IMR-90 (cell line): ENCODE measurements at regions not wholly inside any gene's neighbourhood (a gene's known extent, or its start where the extent isn't known, plus 50 kb on each side); places are given as distances from the start of the nearest gene placed in this dataset.

Source experiments
- ATAC-seq: fragments of 200-7000 bp; cut with Tn5 transposase; 2 replicates; pipeline ENCODE4 v1.9.1; 2020; ENCODE audit warnings: low read depth, mild to moderate bottlenecking, moderate library complexity
- BruUV-seq: library from RNA; stranded (reverse); fragments of 400-500 nt; replicated peaks from 2 replicates; lab custom pipeline; 2021; lab: Mats Ljungman, UMichigan
- CTCF ChIA-PET: fragments of 300-600 bp; formaldehyde crosslinking; extraction: SDS; loops from one replicate; lab custom pipeline; 2021; ENCODE audit warnings: antibody characterized with exemption; lab: Yijun Ruan, JAX
- POLR2A ChIA-PET: fragments of 300-600 bp; sonication (Branson Sonifier 250); formaldehyde crosslinking; loops from one replicate; lab custom pipeline; 2022; ENCODE audit warnings: antibody characterized with exemption; ENCODE audit not compliant: unreplicated experiment; lab: Charles Lee
- DNase-seq: peaks from one replicate; pipeline ENCODE4 v3.0.0; 2013
- H2AFZ ChIP-seq: replicated peaks from 2 replicates; pipeline ENCODE3; 2013; ENCODE audit warnings: low read length, mild to moderate bottlenecking; ENCODE audit not compliant: poor library complexity
- H2AK5ac ChIP-seq: 2 replicates; pipeline ENCODE4 v1.6.1; 2013; ENCODE audit warnings: low read depth, low read length, inconsistent platforms
- H2AK9ac ChIP-seq: replicated peaks from 2 replicates; pipeline ENCODE3; 2013; ENCODE audit warnings: mild to moderate bottlenecking, low read depth, low read length, moderate library complexity; ENCODE audit not compliant: poor library complexity
- H2BK120ac ChIP-seq: 2 replicates; pipeline ENCODE4 v1.6.1; 2013; ENCODE audit warnings: low read depth, low read length, inconsistent platforms
- H2BK15ac ChIP-seq: 3 replicates; pipeline ENCODE4 v1.6.1; 2013; ENCODE audit warnings: low read depth, low read length, inconsistent platforms
- H2BK20ac ChIP-seq: 2 replicates; pipeline ENCODE4 v1.6.1; 2013; ENCODE audit warnings: low read depth, mild to moderate bottlenecking, inconsistent platforms, low read length, moderate library complexity
- H2BK5ac ChIP-seq: 2 replicates; pipeline ENCODE4 v1.6.1; 2013; ENCODE audit warnings: mild to moderate bottlenecking, low read depth, low read length, inconsistent platforms; ENCODE audit not compliant: poor library complexity, severe bottlenecking
- H3K14ac ChIP-seq: replicated peaks from 2 replicates; pipeline ENCODE4 v1.6.1; 2013; ENCODE audit warnings: low read depth, low read length, inconsistent platforms
- H3K18ac ChIP-seq: 2 replicates; pipeline ENCODE4 v1.6.1; 2013; ENCODE audit warnings: low read depth, low read length, control low read depth
- H3K23ac ChIP-seq: 2 replicates; pipeline ENCODE4 v1.6.1; 2013; ENCODE audit warnings: low read depth, low read length, inconsistent platforms
- H3K27ac ChIP-seq: 2 replicates; pipeline ENCODE4 v1.5.1; 2013; ENCODE audit warnings: mild to moderate bottlenecking, control low read depth, low read length; ENCODE audit not compliant: insufficient read depth
- H3K27me3 ChIP-seq: 2 replicates; pipeline ENCODE4 v1.6.1; 2013; ENCODE audit warnings: low read length; ENCODE audit not compliant: control insufficient read depth, insufficient read depth
- H3K36me3 ChIP-seq: 2 replicates; pipeline ENCODE4 v1.6.1; 2013; ENCODE audit warnings: low read length, mixed read lengths; ENCODE audit not compliant: control insufficient read depth, insufficient read depth
- H3K4ac ChIP-seq: 2 replicates; pipeline ENCODE4 v1.6.1; 2013; ENCODE audit warnings: low read depth, low read length, inconsistent platforms
- H3K4me1 ChIP-seq: 2 replicates; pipeline ENCODE4 v1.6.1; 2013; ENCODE audit warnings: low read length, mixed read lengths; ENCODE audit not compliant: control insufficient read depth, insufficient read depth
- H3K4me2 ChIP-seq: 2 replicates; pipeline ENCODE4 v1.6.1; 2013; ENCODE audit warnings: low read depth, mild to moderate bottlenecking, control low read depth, low read length, moderate library complexity
- H3K4me3 ChIP-seq: 2 replicates; pipeline ENCODE4 v1.5.1; 2013; ENCODE audit warnings: low read depth, mild to moderate bottlenecking, control low read depth, low read length, moderate library complexity; ENCODE audit not compliant: insufficient read depth
- H3K56ac ChIP-seq: 2 replicates; pipeline ENCODE4 v1.6.1; 2013; ENCODE audit warnings: low read length, inconsistent platforms; ENCODE audit not compliant: insufficient read depth; ENCODE audit errors: extremely low read depth
- H3K79me1 ChIP-seq, 2 experiments: 2 replicates each; pipeline ENCODE4 v1.6.1; 2013; ENCODE audit warnings: low read length in 2 of 2, inconsistent platforms in 1 of 2, low read depth in 1 of 2
- H3K9ac ChIP-seq: 2 replicates; pipeline ENCODE4 v1.6.1; 2013; ENCODE audit warnings: low read depth, low read length, control low read depth
- H3K9me1 ChIP-seq: 2 replicates; pipeline ENCODE4 v1.6.1; 2013; ENCODE audit warnings: low read length, inconsistent platforms; ENCODE audit not compliant: insufficient read depth
- H3K9me3 ChIP-seq: 2 replicates; pipeline ENCODE4 v1.6.1; 2013; ENCODE audit warnings: low read length; ENCODE audit not compliant: control insufficient read depth, insufficient read depth
- H4K20me1 ChIP-seq: 2 replicates; pipeline ENCODE4 v1.6.1; 2013; ENCODE audit warnings: low read length, inconsistent platforms; ENCODE audit not compliant: insufficient read depth
- H4K5ac ChIP-seq: 2 replicates; pipeline ENCODE4 v1.6.1; 2013; ENCODE audit warnings: mild to moderate bottlenecking, low read depth, low read length, control low read depth
- H4K8ac ChIP-seq, 2 experiments: 2 replicates each; pipeline ENCODE4 v1.6.1; 2013; ENCODE audit warnings: low read depth in 2 of 2, low read length in 2 of 2, control low read depth in 1 of 2, inconsistent platforms in 1 of 2
- H4K91ac ChIP-seq: 2 replicates; pipeline ENCODE4 v1.6.1; 2013; ENCODE audit warnings: low read depth, low read length, inconsistent platforms; ENCODE audit not compliant: insufficient read depth
- BHLHE40 ChIP-seq: fragments of 150-350 bp; IDR thresholded peaks from 2 replicates; pipeline ENCODE4 v1.6.1; 2016; ENCODE audit warnings: mild to moderate bottlenecking, low read depth, low read length
- CEBPB ChIP-seq: IDR thresholded peaks from 2 replicates; pipeline ENCODE4 v1.6.1; 2012; ENCODE audit warnings: low read depth, low read length, improper control_type of control experiment
- CHD1 ChIP-seq: IDR thresholded peaks from 2 replicates; pipeline ENCODE4 v1.6.1; 2012; ENCODE audit warnings: low read depth, low read length, improper control_type of control experiment
- RCOR1 ChIP-seq: IDR thresholded peaks from 2 replicates; pipeline ENCODE4 v1.6.1; 2012; ENCODE audit warnings: mild to moderate bottlenecking, low read length, improper control_type of control experiment; ENCODE audit not compliant: insufficient replicate concordance
- SMC3 ChIP-seq: fragments of 150-350 bp; IDR thresholded peaks from 2 replicates; pipeline ENCODE4 v1.6.1; 2016; ENCODE audit warnings: low read depth, mild to moderate bottlenecking, antibody characterized with exemption, low read length, moderate library complexity
- WGBS, 2 experiments: methylation state at CpG; one replicate each; pipeline versions ENCODE4 v1.1.5 to v1.1.7; 2013; ENCODE audit warnings: missing lambda C conversion rate in 2 of 2; ENCODE audit not compliant: insufficient read length in 1 of 2; ENCODE audit errors: extremely low coverage in 2 of 2; 5-methylcytosine and 5-hydroxymethylcytosine counted together
- dilution Hi-C: fragments of 300-500 bp; cut with HindIII; formaldehyde crosslinking; loops from one replicate; pipeline ENCODE4 v1.14.3; 2018; ENCODE audit warnings: low sequenced_read_pairs; ENCODE audit not compliant: unreplicated experiment
- in situ Hi-C: fragments of 300-500 bp; cut with MboI; formaldehyde crosslinking; loops from 3 replicates; pipeline ENCODE4 v1.14.3; 2019; ENCODE audit warnings: low sequenced_read_pairs, inconsistent platforms, mixed read lengths
- intact Hi-C: fragments of 100-400 bp; cut with micrococcal nuclease; formaldehyde crosslinking; loops from 2 replicates; pipeline ENCODE4 v1.10.0; 2022

DNA sequence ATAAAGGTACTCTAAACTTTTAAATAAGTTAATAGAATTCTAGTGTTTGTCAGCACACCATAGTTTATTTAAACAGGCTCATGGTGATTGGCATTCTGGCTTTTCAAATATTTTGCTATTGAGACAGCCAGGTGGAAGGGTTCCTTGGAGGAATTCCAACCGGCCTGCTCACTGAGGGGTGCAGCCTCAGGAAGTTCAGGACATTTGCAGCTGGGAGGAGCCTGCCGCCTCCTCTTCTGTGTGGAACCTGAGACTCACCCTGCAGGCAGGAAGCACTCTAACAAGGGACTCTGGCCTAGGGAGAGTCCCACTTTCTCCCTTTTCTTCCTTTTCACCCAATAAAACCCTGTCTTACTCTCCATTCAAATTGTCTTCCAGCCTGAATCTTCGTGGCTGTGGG, 1328.0 kb downstream of the FSTL5 start:
- Histone ChIP-seq H4K8ac (no peak overlapping the region), H4K91ac (no peak overlapping the region), H3K9me3 (peaks cover 2% of the 10 kb centered on the region; the same call in 1 of the 2 replicates), H2BK20ac (no peak overlapping the region), H3K9me1 (no peaks in the 10 kb centered on the region), H3K4me1 (no peaks in the 10 kb centered on the region), H2BK15ac (no peak overlapping the region), H3K4me2 (no peak overlapping the region), H3K4me3 (no peak overlapping the region), H4K5ac (no peak overlapping the region), H3K14ac (no peak overlapping the region), H3K4ac (no peak overlapping the region), H3K79me1 (no peaks in the 10 kb centered on the region), H3K56ac (no peak overlapping the region), H2AK5ac (no peak overlapping the region), H3K9ac (no peak overlapping the region), H3K27ac (no peak overlapping the region), H2AFZ (no peak overlapping the region), H4K20me1 (no peaks in the 10 kb centered on the region), H2BK120ac (no peak overlapping the region), H3K36me3 (no peaks in the 10 kb centered on the region), H3K23ac (no peak overlapping the region), H2AK9ac (no peak overlapping the region), H2BK5ac (no peak overlapping the region), H3K27me3 (no peaks in the 10 kb centered on the region), H3K18ac (no peak overlapping the region)
- ChIA-PET CTCF (no interaction called here), POLR2A (no interaction called here)
- dilution Hi-C loops (no loop called here), intact Hi-C loops (no loop called here), in situ Hi-C loops (no loop called here)
- DNase-seq (no peak), ATAC-seq (no peak)
- no TSS peak for BruUV-seq
- TF ChIP-seq SMC3 (no peak), CHD1 (no peak), RCOR1 (no peak), CEBPB (no peak), BHLHE40 (no peak)
- no CpG with 5 or more reads among the region's 3 CpGs for WGBS, 2 experiments
